ENCODE measurements at regions not wholly inside any gene's neighbourhood (a gene's known extent, or its start where the extent isn't known, plus 50 kb on each side); places are given as distances from the start of the nearest gene placed in this dataset.
"Not testable (repeated sequence)": the region's sequence is repeated elsewhere in the genome, so short reads cannot be mapped to it uniquely, and the experiment has no call there.

GRCh38 chr10:125249948-125250347 is 89.6 kb upstream of the CTBP2 start:
- H3K4me1 Mint-ChIP-seq: no peaks in the 10 kb centered on the region
- no peak overlapping the region for H3K27ac Mint-ChIP-seq
- no peaks in the 10 kb centered on the region for H3K36me3 Mint-ChIP-seq (ENCODE audit: low read depth)
- no peak overlapping the region for H3K4me3 Mint-ChIP-seq
- H3K27me3 Mint-ChIP-seq: no peaks in the 10 kb centered on the region
- CTCF ChIA-PET: no interaction called here
- no peak for DNase-seq
- POLR2A ChIA-PET: no interaction called here
- peaks cover 16% of the 10 kb centered on the region for H3K9me3 Mint-ChIP-seq

GRCh38 chr10:125248489-125248888 is 88.1 kb upstream of the CTBP2 start:
- no peaks in the 10 kb centered on the region for H3K4me1 Mint-ChIP-seq
- no peaks in the 10 kb centered on the region for H3K36me3 Mint-ChIP-seq (ENCODE audit: low read depth)
- H3K27ac Mint-ChIP-seq: no peak overlapping the region
- DNase-seq: no peak
- CTCF ChIA-PET: no interaction called here
- H3K9me3 Mint-ChIP-seq: peaks cover 13% of the 10 kb centered on the region
- no peaks in the 10 kb centered on the region for H3K27me3 Mint-ChIP-seq
- H3K4me3 Mint-ChIP-seq: no peak overlapping the region
- POLR2A ChIA-PET: no interaction called here

- H3K4me3 Mint-ChIP-seq: no peak overlapping the region
- H3K9me3 Mint-ChIP-seq: peaks cover 9% of the 10 kb centered on the region
- no peaks in the 10 kb centered on the region for H3K27me3 Mint-ChIP-seq
- H3K4me1 Mint-ChIP-seq: no peaks in the 10 kb centered on the region
- no peak overlapping the region for H3K27ac Mint-ChIP-seq
- CTCF ChIA-PET: no interaction called here
- POLR2A ChIA-PET: no interaction called here
- H3K36me3 Mint-ChIP-seq (ENCODE audit: low read depth): no peaks in the 10 kb centered on the region
- DNase-seq: no peak
Measured at GRCh38 chr10:125247576-125247975, 87.2 kb upstream of the CTBP2 start.

GRCh38 chr10:125243532-125244253 is 83.3 kb upstream of the CTBP2 start:
- peaks cover under 1% of the 10 kb centered on the region for H3K9me3 Mint-ChIP-seq
- CTCF ChIA-PET: no interaction called here
- no peaks in the 10 kb centered on the region for H3K4me1 Mint-ChIP-seq
- H3K36me3 Mint-ChIP-seq (ENCODE audit: low read depth): no peaks in the 10 kb centered on the region
- DNase-seq: no peak
- POLR2A ChIA-PET: no interaction called here
- H3K4me3 Mint-ChIP-seq: no peak overlapping the region
- H3K27ac Mint-ChIP-seq: no peak overlapping the region
- H3K27me3 Mint-ChIP-seq: no peaks in the 10 kb centered on the region

GRCh38 chr10:125238682-125239081 is 78.3 kb upstream of the CTBP2 start:
- ChIA-PET CTCF (no interaction called here), POLR2A (no interaction called here)

GRCh38 chr10:125236091-125236490 is 75.7 kb upstream of the CTBP2 start:
- ChIA-PET POLR2A (no interaction called here), CTCF (no interaction called here)
- Mint-ChIP-seq H3K9me3 (peaks cover 9% of the 10 kb centered on the region), H3K27me3 (no peaks in the 10 kb centered on the region), H3K27ac (no peak overlapping the region), H3K36me3 (ENCODE audit: low read depth) (no peaks in the 10 kb centered on the region), H3K4me1 (no peaks in the 10 kb centered on the region), H3K4me3 (no peak overlapping the region)
- no peak for DNase-seq

More at GRCh38 chr10:125238682-125239081, 78.3 kb upstream of the CTBP2 start:
- no peaks in the 10 kb centered on the region for H3K27me3 Mint-ChIP-seq
- no peak for DNase-seq
- H3K27ac Mint-ChIP-seq: no peak overlapping the region
- H3K4me1 Mint-ChIP-seq: no peaks in the 10 kb centered on the region
- no peak overlapping the region for H3K4me3 Mint-ChIP-seq
- peaks cover 9% of the 10 kb centered on the region for H3K9me3 Mint-ChIP-seq
- no peaks in the 10 kb centered on the region for H3K36me3 Mint-ChIP-seq (ENCODE audit: low read depth)

GRCh38 chr10:125235093-125236069 is 75.0 kb upstream of the CTBP2 start:
- no peaks in the 10 kb centered on the region for H3K36me3 Mint-ChIP-seq (ENCODE audit: low read depth)
- ChIA-PET CTCF (no interaction called here), POLR2A (no interaction called here)
- peaks cover 9% of the 10 kb centered on the region for H3K9me3 Mint-ChIP-seq
- no peak overlapping the region for H3K4me3 Mint-ChIP-seq
- no peaks in the 10 kb centered on the region for H3K27me3 Mint-ChIP-seq
- no peak for DNase-seq
- H3K27ac Mint-ChIP-seq: no peak overlapping the region
- no peaks in the 10 kb centered on the region for H3K4me1 Mint-ChIP-seq

GRCh38 chr10:125234576-125234975 is 74.2 kb upstream of the CTBP2 start:
- H3K36me3 Mint-ChIP-seq (ENCODE audit: low read depth); H3K27ac Mint-ChIP-seq; POLR2A ChIA-PET; H3K9me3 Mint-ChIP-seq; H3K4me1 Mint-ChIP-seq; DNase-seq; H3K4me3 Mint-ChIP-seq; H3K27me3 Mint-ChIP-seq; CTCF ChIA-PET: not testable (repeated sequence)

GRCh38 chr10:125233726-125234125 is 73.4 kb upstream of the CTBP2 start:
- Mint-ChIP-seq H3K27ac (no peak overlapping the region), H3K4me1 (no peaks in the 10 kb centered on the region), H3K9me3 (peaks cover 9% of the 10 kb centered on the region), H3K27me3 (no peaks in the 10 kb centered on the region), H3K4me3 (no peak overlapping the region), H3K36me3 (ENCODE audit: low read depth) (no peaks in the 10 kb centered on the region)
- DNase-seq: no peak
- POLR2A ChIA-PET: no interaction called here
- CTCF ChIA-PET: no interaction called here

- Mint-ChIP-seq H3K36me3 (ENCODE audit: low read depth) (no peaks in the 10 kb centered on the region), H3K4me3 (no peak overlapping the region), H3K27me3 (no peaks in the 10 kb centered on the region), H3K9me3 (peaks cover 4% of the 10 kb centered on the region), H3K4me1 (no peaks in the 10 kb centered on the region), H3K27ac (no peak overlapping the region)
- ChIA-PET POLR2A (no interaction called here), CTCF (no interaction called here)
- no peak for DNase-seq
Measured at GRCh38 chr10:125232841-125233240, 72.5 kb upstream of the CTBP2 start.

GRCh38 chr10:125231813-125232475 is 71.6 kb upstream of the CTBP2 start:
- DNase-seq: no peak
- Mint-ChIP-seq H3K27ac (no peak overlapping the region), H3K9me3 (peaks cover 7% of the 10 kb centered on the region), H3K27me3 (no peaks in the 10 kb centered on the region), H3K4me1 (no peaks in the 10 kb centered on the region), H3K4me3 (no peak overlapping the region), H3K36me3 (ENCODE audit: low read depth) (no peaks in the 10 kb centered on the region)
- ChIA-PET CTCF (no interaction called here), POLR2A (no interaction called here)

- peaks cover 10% of the 10 kb centered on the region for H3K9me3 Mint-ChIP-seq
- POLR2A ChIA-PET: no interaction called here
- no peaks in the 10 kb centered on the region for H3K4me1 Mint-ChIP-seq
- no peaks in the 10 kb centered on the region for H3K27me3 Mint-ChIP-seq
- H3K27ac Mint-ChIP-seq: no peak overlapping the region
- no peaks in the 10 kb centered on the region for H3K36me3 Mint-ChIP-seq (ENCODE audit: low read depth)
- no peak overlapping the region for H3K4me3 Mint-ChIP-seq
- DNase-seq: no peak
- CTCF ChIA-PET: no interaction called here
Measured at GRCh38 chr10:125231116-125231812, 70.9 kb upstream of the CTBP2 start.

GRCh38 chr10:125230251-125230650 is 69.9 kb upstream of the CTBP2 start:
- no peaks in the 10 kb centered on the region for H3K36me3 Mint-ChIP-seq (ENCODE audit: low read depth)
- H3K4me3 Mint-ChIP-seq: no peak overlapping the region
- no peak overlapping the region for H3K27ac Mint-ChIP-seq
- no peak for DNase-seq
- H3K4me1 Mint-ChIP-seq: no peaks in the 10 kb centered on the region
- ChIA-PET CTCF (no interaction called here), POLR2A (no interaction called here)
- peaks cover 8% of the 10 kb centered on the region for H3K9me3 Mint-ChIP-seq
- H3K27me3 Mint-ChIP-seq: no peaks in the 10 kb centered on the region
